ENCODE measurements at regions not wholly inside any gene's neighbourhood (a gene's known extent, or its start where the extent isn't known, plus 50 kb on each side); places are given as distances from the start of the nearest gene placed in this dataset.

- no peaks in the 10 kb centered on the region for H3K27me3 ChIP-seq (ENCODE audit: control insufficient read depth, insufficient read depth, low read length, poor library complexity, severe bottlenecking)
- no peak overlapping the region for H3K27ac ChIP-seq (ENCODE audit: insufficient read depth, low read depth, low read length, poor library complexity, severe bottlenecking)
- H3K9me3 ChIP-seq (ENCODE audit: control insufficient read depth, low read length): no peaks in the 10 kb centered on the region
- H3K36me3 ChIP-seq (ENCODE audit: control insufficient read depth, insufficient read depth, low read length): no peaks in the 10 kb centered on the region
- H3K4me3 ChIP-seq (ENCODE audit: insufficient read depth, low read depth, low read length): no peak overlapping the region
- no peaks in the 10 kb centered on the region for H3K4me1 ChIP-seq (ENCODE audit: control insufficient read depth, insufficient read depth, low read length)
These were observed 162.6 kb upstream of the USP25 start for GRCh38 chr21:15567191-15567590.

GRCh38 chr21:15568516-15568915 is 161.3 kb upstream of the USP25 start:
- Histone ChIP-seq H3K9me3 (ENCODE audit: control insufficient read depth, low read length) (no peaks in the 10 kb centered on the region), H3K36me3 (ENCODE audit: control insufficient read depth, insufficient read depth, low read length) (no peaks in the 10 kb centered on the region), H3K4me3 (ENCODE audit: insufficient read depth, low read depth, low read length) (no peak overlapping the region), H3K27me3 (ENCODE audit: control insufficient read depth, insufficient read depth, low read length, poor library complexity, severe bottlenecking) (no peaks in the 10 kb centered on the region), H3K4me1 (ENCODE audit: control insufficient read depth, insufficient read depth, low read length) (no peaks in the 10 kb centered on the region), H3K27ac (ENCODE audit: insufficient read depth, low read depth, low read length, poor library complexity, severe bottlenecking) (no peak overlapping the region)

GRCh38 chr21:15586752-15587427 is 142.9 kb upstream of the USP25 start:
- Histone ChIP-seq H3K27me3 (ENCODE audit: control insufficient read depth, insufficient read depth, low read length, poor library complexity, severe bottlenecking) (no peaks in the 10 kb centered on the region), H3K4me1 (ENCODE audit: control insufficient read depth, insufficient read depth, low read length) (no peaks in the 10 kb centered on the region), H3K36me3 (ENCODE audit: control insufficient read depth, insufficient read depth, low read length) (no peaks in the 10 kb centered on the region), H3K27ac (ENCODE audit: insufficient read depth, low read depth, low read length, poor library complexity, severe bottlenecking) (no peak overlapping the region), H3K4me3 (ENCODE audit: insufficient read depth, low read depth, low read length) (no peak overlapping the region), H3K9me3 (ENCODE audit: control insufficient read depth, low read length) (no peaks in the 10 kb centered on the region)
- 86 to 95% methylated on average over 4 of the region's 4 CpGs for WGBS, 2 experiments

- no peaks in the 10 kb centered on the region for H3K4me1 ChIP-seq (ENCODE audit: control insufficient read depth, insufficient read depth, low read length)
- no peaks in the 10 kb centered on the region for H3K9me3 ChIP-seq (ENCODE audit: control insufficient read depth, low read length)
- 51 to 62% methylated on average over 2 to 5 of the region's 5 CpGs for WGBS, 2 experiments
- no peak overlapping the region for H3K4me3 ChIP-seq (ENCODE audit: insufficient read depth, low read depth, low read length)
- H3K27me3 ChIP-seq (ENCODE audit: control insufficient read depth, insufficient read depth, low read length, poor library complexity, severe bottlenecking): no peaks in the 10 kb centered on the region
- no peak overlapping the region for H3K27ac ChIP-seq (ENCODE audit: insufficient read depth, low read depth, low read length, poor library complexity, severe bottlenecking)
- H3K36me3 ChIP-seq (ENCODE audit: control insufficient read depth, insufficient read depth, low read length): no peaks in the 10 kb centered on the region
These were observed 137.4 kb upstream of the USP25 start for GRCh38 chr21:15592271-15592860.

GRCh38 chr21:15592957-15593356 is 136.8 kb upstream of the USP25 start:
- Histone ChIP-seq H3K9me3 (ENCODE audit: control insufficient read depth, low read length) (no peaks in the 10 kb centered on the region), H3K36me3 (ENCODE audit: control insufficient read depth, insufficient read depth, low read length) (no peaks in the 10 kb centered on the region), H3K4me1 (ENCODE audit: control insufficient read depth, insufficient read depth, low read length) (no peaks in the 10 kb centered on the region), H3K4me3 (ENCODE audit: insufficient read depth, low read depth, low read length) (no peak overlapping the region), H3K27me3 (ENCODE audit: control insufficient read depth, insufficient read depth, low read length, poor library complexity, severe bottlenecking) (no peaks in the 10 kb centered on the region), H3K27ac (ENCODE audit: insufficient read depth, low read depth, low read length, poor library complexity, severe bottlenecking) (no peak overlapping the region)

GRCh38 chr21:15601390-15601789 is 128.4 kb upstream of the USP25 start:
- no peaks in the 10 kb centered on the region for H3K27me3 ChIP-seq (ENCODE audit: control insufficient read depth, insufficient read depth, low read length, poor library complexity, severe bottlenecking)
- H3K9me3 ChIP-seq (ENCODE audit: control insufficient read depth, low read length): no peaks in the 10 kb centered on the region
- no peak overlapping the region for H3K4me3 ChIP-seq (ENCODE audit: insufficient read depth, low read depth, low read length)
- no peaks in the 10 kb centered on the region for H3K4me1 ChIP-seq (ENCODE audit: control insufficient read depth, insufficient read depth, low read length)
- no peaks in the 10 kb centered on the region for H3K36me3 ChIP-seq (ENCODE audit: control insufficient read depth, insufficient read depth, low read length)
- no peak overlapping the region for H3K27ac ChIP-seq (ENCODE audit: insufficient read depth, low read depth, low read length, poor library complexity, severe bottlenecking)

GRCh38 chr21:15604413-15604812 is 125.4 kb upstream of the USP25 start:
- Histone ChIP-seq H3K4me1 (ENCODE audit: control insufficient read depth, insufficient read depth, low read length) (no peaks in the 10 kb centered on the region), H3K27me3 (ENCODE audit: control insufficient read depth, insufficient read depth, low read length, poor library complexity, severe bottlenecking) (no peaks in the 10 kb centered on the region), H3K9me3 (ENCODE audit: control insufficient read depth, low read length) (no peaks in the 10 kb centered on the region), H3K4me3 (ENCODE audit: insufficient read depth, low read depth, low read length) (no peak overlapping the region), H3K36me3 (ENCODE audit: control insufficient read depth, insufficient read depth, low read length) (no peaks in the 10 kb centered on the region), H3K27ac (ENCODE audit: insufficient read depth, low read depth, low read length, poor library complexity, severe bottlenecking) (no peak overlapping the region)
- WGBS, 2 experiments: 77 to 83% methylated on average over 2 of the region's 2 CpGs

GRCh38 chr21:15614766-15615165 is 115.0 kb upstream of the USP25 start:
- no peak overlapping the region for H3K27ac ChIP-seq (ENCODE audit: insufficient read depth, low read depth, low read length, poor library complexity, severe bottlenecking)
- H3K4me3 ChIP-seq (ENCODE audit: insufficient read depth, low read depth, low read length): no peak overlapping the region
- H3K27me3 ChIP-seq (ENCODE audit: control insufficient read depth, insufficient read depth, low read length, poor library complexity, severe bottlenecking): no peaks in the 10 kb centered on the region
- WGBS, 2 experiments: 93 to 95% methylated on average over 1 of the region's 1 CpG
- peaks cover 3% of the 10 kb centered on the region for H3K9me3 ChIP-seq (ENCODE audit: control insufficient read depth, low read length)
- H3K4me1 ChIP-seq (ENCODE audit: control insufficient read depth, insufficient read depth, low read length): peaks cover 5% of the 10 kb centered on the region
- no peaks in the 10 kb centered on the region for H3K36me3 ChIP-seq (ENCODE audit: control insufficient read depth, insufficient read depth, low read length)

GRCh38 chr21:15616864-15617574 is 112.8 kb upstream of the USP25 start:
- 75 to 94% methylated on average over 1 to 2 of the region's 2 CpGs for WGBS, 2 experiments
- Histone ChIP-seq H3K27me3 (ENCODE audit: control insufficient read depth, insufficient read depth, low read length, poor library complexity, severe bottlenecking) (no peaks in the 10 kb centered on the region), H3K27ac (ENCODE audit: insufficient read depth, low read depth, low read length, poor library complexity, severe bottlenecking) (no peak overlapping the region), H3K4me3 (ENCODE audit: insufficient read depth, low read depth, low read length) (no peak overlapping the region), H3K9me3 (ENCODE audit: control insufficient read depth, low read length) (no peaks in the 10 kb centered on the region), H3K36me3 (ENCODE audit: control insufficient read depth, insufficient read depth, low read length) (no peaks in the 10 kb centered on the region), H3K4me1 (ENCODE audit: control insufficient read depth, insufficient read depth, low read length) (peaks cover 5% of the 10 kb centered on the region)

GRCh38 chr21:15617964-15618363 is 111.8 kb upstream of the USP25 start:
- Histone ChIP-seq H3K27me3 (ENCODE audit: control insufficient read depth, insufficient read depth, low read length, poor library complexity, severe bottlenecking) (no peaks in the 10 kb centered on the region), H3K36me3 (ENCODE audit: control insufficient read depth, insufficient read depth, low read length) (no peaks in the 10 kb centered on the region), H3K4me1 (ENCODE audit: control insufficient read depth, insufficient read depth, low read length) (peaks cover 5% of the 10 kb centered on the region), H3K9me3 (ENCODE audit: control insufficient read depth, low read length) (no peaks in the 10 kb centered on the region), H3K4me3 (ENCODE audit: insufficient read depth, low read depth, low read length) (no peak overlapping the region), H3K27ac (ENCODE audit: insufficient read depth, low read depth, low read length, poor library complexity, severe bottlenecking) (no peak overlapping the region)
- 32 to 44% methylated on average over 3 of the region's 3 CpGs for WGBS, 2 experiments
